RPMI8226 (cell line): ENCODE measurements at regions not wholly inside any gene's neighbourhood (a gene's known extent, or its start where the extent isn't known, plus 50 kb on each side); places are given as distances from the start of the nearest gene placed in this dataset.
"Not testable (repeated sequence)": the region's sequence is repeated elsewhere in the genome, so short reads cannot be mapped to it uniquely, and the experiment has no call there.

Source experiments
- DNase-seq: peaks from one replicate; pipeline ENCODE4 v3.0.0-alpha.2; 2015

GRCh38 chr6:122223251-122223650, 176.2 kb upstream of the HSF2 start:
- no peak for DNase-seq

- DNase-seq: no peak
Observed at GRCh38 chr6:122238861-122239260, 160.6 kb upstream of the HSF2 start.

- DNase-seq: no peak
Observed at GRCh38 chr6:122246906-122247658, 152.4 kb upstream of the HSF2 start.

GRCh38 chr6:122248001-122248669, 151.3 kb upstream of the HSF2 start:
- no peak for DNase-seq

- DNase-seq: no peak
Observed at GRCh38 chr6:122248844-122249243, 150.6 kb upstream of the HSF2 start.

- no peak for DNase-seq
Observed at GRCh38 chr6:122258839-122259238, 140.6 kb upstream of the HSF2 start.

- DNase-seq: no peak
Observed at GRCh38 chr6:122264557-122264956, 134.9 kb upstream of the HSF2 start.

GRCh38 chr6:122265755-122266154, 133.7 kb upstream of the HSF2 start:
- DNase-seq: no peak

GRCh38 chr6:122268394-122268793, 131.1 kb upstream of the HSF2 start:
- no peak for DNase-seq

- DNase-seq: no peak
Observed at GRCh38 chr6:122276637-122277036, 122.8 kb upstream of the HSF2 start.

GRCh38 chr6:122280105-122281021, 119.1 kb upstream of the HSF2 start:
- DNase-seq: not testable (repeated sequence)

- DNase-seq: no peak
Observed at GRCh38 chr6:122283884-122284283, 115.6 kb upstream of the HSF2 start.

GRCh38 chr6:122284848-122285247, 114.6 kb upstream of the HSF2 start:
- DNase-seq: no peak

- no peak for DNase-seq
Observed at GRCh38 chr6:122285292-122285913, 114.0 kb upstream of the HSF2 start.

- no peak for DNase-seq
Observed at GRCh38 chr6:122286512-122286911, 112.9 kb upstream of the HSF2 start.

- no peak for DNase-seq
Observed at GRCh38 chr6:122289762-122290539, 109.5 kb upstream of the HSF2 start.

GRCh38 chr6:122297010-122297409, 102.4 kb upstream of the HSF2 start:
- no peak for DNase-seq

GRCh38 chr6:122302067-122302466, 97.4 kb upstream of the HSF2 start:
- DNase-seq: no peak

GRCh38 chr6:122307577-122307976, 91.9 kb upstream of the HSF2 start:
- DNase-seq: no peak

GRCh38 chr6:122308074-122308473, 91.4 kb upstream of the HSF2 start:
- DNase-seq: no peak

GRCh38 chr6:122315842-122316241, 83.6 kb upstream of the HSF2 start:
- no peak for DNase-seq

- no peak for DNase-seq
Observed at GRCh38 chr6:122322824-122323223, 76.6 kb upstream of the HSF2 start.
